ENCODE measurements at regions not wholly inside any gene's neighbourhood (a gene's known extent, or its start where the extent isn't known, plus 50 kb on each side); places are given as distances from the start of the nearest gene placed in this dataset.

DNA sequence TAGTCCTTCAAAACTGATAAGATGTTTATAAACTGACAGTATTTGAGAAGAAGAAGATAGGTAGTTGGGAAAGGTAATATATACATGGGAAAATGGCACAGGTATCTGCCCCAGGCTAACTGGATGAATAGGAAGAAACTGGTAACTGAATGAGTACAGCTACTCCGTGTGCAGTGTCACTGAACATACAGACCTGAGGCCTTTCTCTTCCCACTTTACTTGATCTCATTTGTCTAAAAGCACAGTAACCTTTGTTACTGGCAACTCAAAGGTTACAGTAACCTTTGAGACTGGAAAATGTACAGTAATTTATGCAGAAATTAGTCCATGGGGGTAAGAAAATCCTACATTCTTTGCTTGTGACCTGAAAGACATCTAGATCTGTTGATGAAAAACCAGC is 735.0 kb upstream of the RIOK2 start:
- H3K27me3 ChIP-seq (replicated peaks in 2 of 5; ENCODE audit: control insufficient read depth in 4 of 5, insufficient read depth in 5 of 5, low read length in 4 of 5): no peaks in the 10 kb centered on the region
- POLR2A ChIA-PET: no interaction called here
- no peaks in the 10 kb centered on the region for H3K36me3 ChIP-seq (ENCODE audit: control insufficient read depth in 4 of 4, insufficient read depth in 4 of 4, low read length in 3 of 4)
- no peaks in the 10 kb centered on the region for H3K9me3 ChIP-seq (ENCODE audit: control extremely low read depth in 1 of 5, control insufficient read depth in 4 of 5, insufficient read depth in 2 of 5, low read depth in 1 of 5, low read length in 4 of 5)
- DNase-seq: no peak
- no peak overlapping the region for H3K4me3 ChIP-seq (ENCODE audit: control insufficient read depth in 1 of 7, extremely low read depth in 1 of 7, insufficient read depth in 4 of 7, low read depth in 2 of 7, low read length in 6 of 7)
- no peaks in the 10 kb centered on the region for H3K4me1 ChIP-seq (ENCODE audit: control extremely low read depth in 1 of 4, control insufficient read depth in 4 of 4, insufficient read depth in 4 of 4, low read length in 3 of 4)
- CTCF ChIA-PET: no interaction called here
- WGBS (ENCODE audit: insufficient coverage): 100% methylated on average over 1 of the region's 1 CpG
- no peak overlapping the region for H3K27ac ChIP-seq (ENCODE audit: insufficient read depth in 1 of 2, low read depth in 1 of 2, low read length in 2 of 2, poor library complexity in 1 of 2, severe bottlenecking in 2 of 2)

DNA sequence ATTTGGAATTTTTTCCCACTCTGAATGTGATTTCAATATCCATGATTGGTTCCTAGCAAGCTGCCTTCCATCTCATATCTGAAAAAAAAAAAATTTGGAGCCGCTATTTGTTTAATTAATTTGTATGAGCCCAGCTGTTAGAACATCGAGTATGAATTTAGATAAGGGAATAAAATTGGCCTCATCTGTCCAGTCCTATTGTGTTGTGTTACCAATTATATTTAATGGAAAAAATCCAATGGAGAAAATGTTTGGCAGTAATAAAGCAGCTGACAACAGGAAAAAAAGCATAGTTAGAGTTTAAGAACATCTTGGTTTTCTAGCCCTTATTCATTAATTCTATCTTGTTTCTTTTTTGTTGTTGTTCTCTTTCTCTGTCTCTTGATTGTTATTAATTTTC is 735.6 kb upstream of the RIOK2 start:
- no peaks in the 10 kb centered on the region for H3K4me1 ChIP-seq (ENCODE audit: control extremely low read depth in 1 of 4, control insufficient read depth in 4 of 4, insufficient read depth in 4 of 4, low read length in 3 of 4)
- H3K27me3 ChIP-seq (replicated peaks in 2 of 5; ENCODE audit: control insufficient read depth in 4 of 5, insufficient read depth in 5 of 5, low read length in 4 of 5): no peaks in the 10 kb centered on the region
- no peaks in the 10 kb centered on the region for H3K36me3 ChIP-seq (ENCODE audit: control insufficient read depth in 4 of 4, insufficient read depth in 4 of 4, low read length in 3 of 4)
- DNase-seq: no peak
- H3K4me3 ChIP-seq (ENCODE audit: control insufficient read depth in 1 of 7, extremely low read depth in 1 of 7, insufficient read depth in 4 of 7, low read depth in 2 of 7, low read length in 6 of 7): no peak overlapping the region
- no CpG with 5 or more reads among the region's 2 CpGs for WGBS (ENCODE audit: insufficient coverage)
- CTCF ChIA-PET: no interaction called here
- H3K9me3 ChIP-seq (ENCODE audit: control extremely low read depth in 1 of 5, control insufficient read depth in 4 of 5, insufficient read depth in 2 of 5, low read depth in 1 of 5, low read length in 4 of 5): no peaks in the 10 kb centered on the region
- no peak overlapping the region for H3K27ac ChIP-seq (ENCODE audit: insufficient read depth in 1 of 2, low read depth in 1 of 2, low read length in 2 of 2, poor library complexity in 1 of 2, severe bottlenecking in 2 of 2)
- POLR2A ChIA-PET: no interaction called here

DNA sequence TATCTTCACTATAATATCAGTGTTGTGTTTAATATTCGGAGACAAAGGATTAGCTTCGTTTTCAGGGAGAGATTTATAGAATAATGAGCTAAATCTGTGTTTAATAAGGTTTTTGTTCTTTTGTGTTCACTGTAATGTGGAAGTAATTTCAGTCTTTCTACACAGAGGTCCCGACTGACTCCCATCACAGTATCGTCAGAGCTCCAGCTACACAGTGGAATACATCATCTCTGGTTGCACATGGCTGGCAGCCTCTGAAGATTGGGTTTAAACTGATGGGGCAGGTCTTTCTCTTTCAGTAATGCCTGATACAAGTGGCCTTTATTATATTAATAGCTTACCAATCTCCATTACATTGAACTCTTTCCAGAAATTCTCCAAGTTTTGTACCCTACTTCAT is 736.7 kb upstream of the RIOK2 start:
- no peak overlapping the region for H3K4me3 ChIP-seq (ENCODE audit: control insufficient read depth in 1 of 7, extremely low read depth in 1 of 7, insufficient read depth in 4 of 7, low read depth in 2 of 7, low read length in 6 of 7)
- no peak for DNase-seq
- H3K4me1 ChIP-seq (ENCODE audit: control extremely low read depth in 1 of 4, control insufficient read depth in 4 of 4, insufficient read depth in 4 of 4, low read length in 3 of 4): no peaks in the 10 kb centered on the region
- no CpG with 5 or more reads among the region's 4 CpGs for WGBS (ENCODE audit: insufficient coverage)
- H3K9me3 ChIP-seq (ENCODE audit: control extremely low read depth in 1 of 5, control insufficient read depth in 4 of 5, insufficient read depth in 2 of 5, low read depth in 1 of 5, low read length in 4 of 5): no peaks in the 10 kb centered on the region
- ChIA-PET CTCF (no interaction called here), POLR2A (no interaction called here)
- no peak overlapping the region for H3K27ac ChIP-seq (ENCODE audit: insufficient read depth in 1 of 2, low read depth in 1 of 2, low read length in 2 of 2, poor library complexity in 1 of 2, severe bottlenecking in 2 of 2)
- no peaks in the 10 kb centered on the region for H3K27me3 ChIP-seq (replicated peaks in 2 of 5; ENCODE audit: control insufficient read depth in 4 of 5, insufficient read depth in 5 of 5, low read length in 4 of 5)
- H3K36me3 ChIP-seq (ENCODE audit: control insufficient read depth in 4 of 4, insufficient read depth in 4 of 4, low read length in 3 of 4): no peaks in the 10 kb centered on the region

GRCh38 chr5:97922776-97923175 is 739.7 kb upstream of the RIOK2 start:
- Histone ChIP-seq H3K9me3 (ENCODE audit: control extremely low read depth in 1 of 5, control insufficient read depth in 4 of 5, insufficient read depth in 2 of 5, low read depth in 1 of 5, low read length in 4 of 5) (no peaks in the 10 kb centered on the region), H3K27me3 (replicated peaks in 2 of 5; ENCODE audit: control insufficient read depth in 4 of 5, insufficient read depth in 5 of 5, low read length in 4 of 5) (no peaks in the 10 kb centered on the region), H3K36me3 (ENCODE audit: control insufficient read depth in 4 of 4, insufficient read depth in 4 of 4, low read length in 3 of 4) (no peaks in the 10 kb centered on the region), H3K4me1 (ENCODE audit: control extremely low read depth in 1 of 4, control insufficient read depth in 4 of 4, insufficient read depth in 4 of 4, low read length in 3 of 4) (no peaks in the 10 kb centered on the region), H3K27ac (ENCODE audit: insufficient read depth in 1 of 2, low read depth in 1 of 2, low read length in 2 of 2, poor library complexity in 1 of 2, severe bottlenecking in 2 of 2) (no peak overlapping the region), H3K4me3 (ENCODE audit: control insufficient read depth in 1 of 7, extremely low read depth in 1 of 7, insufficient read depth in 4 of 7, low read depth in 2 of 7, low read length in 6 of 7) (no peak overlapping the region)
- POLR2A ChIA-PET: no interaction called here
- 100% methylated on average over 3 of the region's 5 CpGs for WGBS (ENCODE audit: insufficient coverage)
- DNase-seq: no peak
- CTCF ChIA-PET: no interaction called here

DNA sequence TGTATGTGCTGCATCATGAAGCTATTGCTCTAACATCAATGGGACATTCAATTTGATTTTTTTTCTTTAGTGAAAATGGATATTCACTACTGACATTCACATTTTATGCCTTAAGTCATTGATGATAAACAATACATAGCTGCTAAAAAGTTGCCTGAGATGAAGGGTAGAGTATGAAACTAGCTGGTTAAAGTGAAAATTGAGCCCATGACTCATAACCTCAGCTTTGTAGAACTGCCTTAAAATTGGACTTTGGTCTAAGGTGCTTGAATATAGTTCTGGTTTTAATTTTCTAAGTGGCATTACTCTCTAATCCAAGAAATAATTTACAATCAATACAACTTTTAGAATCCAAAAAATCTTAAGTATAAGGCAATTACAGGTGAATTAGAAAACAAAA is 740.4 kb upstream of the RIOK2 start:
- Histone ChIP-seq H3K4me3 (ENCODE audit: control insufficient read depth in 1 of 7, extremely low read depth in 1 of 7, insufficient read depth in 4 of 7, low read depth in 2 of 7, low read length in 6 of 7) (no peak overlapping the region), H3K4me1 (ENCODE audit: control extremely low read depth in 1 of 4, control insufficient read depth in 4 of 4, insufficient read depth in 4 of 4, low read length in 3 of 4) (no peaks in the 10 kb centered on the region), H3K9me3 (ENCODE audit: control extremely low read depth in 1 of 5, control insufficient read depth in 4 of 5, insufficient read depth in 2 of 5, low read depth in 1 of 5, low read length in 4 of 5) (no peaks in the 10 kb centered on the region), H3K36me3 (ENCODE audit: control insufficient read depth in 4 of 4, insufficient read depth in 4 of 4, low read length in 3 of 4) (no peaks in the 10 kb centered on the region), H3K27me3 (replicated peaks in 2 of 5; ENCODE audit: control insufficient read depth in 4 of 5, insufficient read depth in 5 of 5, low read length in 4 of 5) (no peaks in the 10 kb centered on the region), H3K27ac (ENCODE audit: insufficient read depth in 1 of 2, low read depth in 1 of 2, low read length in 2 of 2, poor library complexity in 1 of 2, severe bottlenecking in 2 of 2) (no peak overlapping the region)
- ChIA-PET POLR2A (no interaction called here), CTCF (no interaction called here)
- DNase-seq: no peak

GRCh38 chr5:97923997-97924396 is 741.0 kb upstream of the RIOK2 start:
- CTCF ChIA-PET: no interaction called here

DNA sequence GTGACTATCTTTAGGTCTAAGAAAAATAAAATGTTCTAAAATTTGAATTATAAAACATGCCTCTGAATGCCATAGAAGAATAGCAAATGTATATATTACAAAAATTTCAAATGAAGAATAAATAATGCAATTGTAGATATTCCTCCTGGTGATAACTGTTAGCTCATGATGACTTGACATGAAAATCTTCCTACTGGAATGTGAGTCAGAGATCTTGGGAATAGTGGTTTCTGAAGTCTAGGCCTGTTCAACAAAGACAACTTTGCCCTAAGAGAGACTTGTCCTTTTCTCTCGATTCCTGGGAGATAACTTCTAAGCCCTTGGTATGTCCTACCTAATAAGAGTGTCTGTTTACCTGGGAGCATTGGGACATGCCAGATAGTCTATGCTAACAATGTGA is 746.3 kb upstream of the RIOK2 start:
- CTCF ChIA-PET: no interaction called here
- H3K4me3 ChIP-seq (ENCODE audit: control insufficient read depth in 1 of 7, extremely low read depth in 1 of 7, insufficient read depth in 4 of 7, low read depth in 2 of 7, low read length in 6 of 7): no peak overlapping the region
- H3K36me3 ChIP-seq (ENCODE audit: control insufficient read depth in 4 of 4, insufficient read depth in 4 of 4, low read length in 3 of 4): no peaks in the 10 kb centered on the region

More at GRCh38 chr5:97923997-97924396, 741.0 kb upstream of the RIOK2 start:
- no peak overlapping the region for H3K4me3 ChIP-seq (ENCODE audit: control insufficient read depth in 1 of 7, extremely low read depth in 1 of 7, insufficient read depth in 4 of 7, low read depth in 2 of 7, low read length in 6 of 7)
- no peaks in the 10 kb centered on the region for H3K36me3 ChIP-seq (ENCODE audit: control insufficient read depth in 4 of 4, insufficient read depth in 4 of 4, low read length in 3 of 4)
- no peak overlapping the region for H3K27ac ChIP-seq (ENCODE audit: insufficient read depth in 1 of 2, low read depth in 1 of 2, low read length in 2 of 2, poor library complexity in 1 of 2, severe bottlenecking in 2 of 2)
- WGBS (ENCODE audit: insufficient coverage): no CpG with 5 or more reads among the region's 1 CpG
- H3K9me3 ChIP-seq (ENCODE audit: control extremely low read depth in 1 of 5, control insufficient read depth in 4 of 5, insufficient read depth in 2 of 5, low read depth in 1 of 5, low read length in 4 of 5): no peaks in the 10 kb centered on the region
- no peaks in the 10 kb centered on the region for H3K4me1 ChIP-seq (ENCODE audit: control extremely low read depth in 1 of 4, control insufficient read depth in 4 of 4, insufficient read depth in 4 of 4, low read length in 3 of 4)
- no peaks in the 10 kb centered on the region for H3K27me3 ChIP-seq (replicated peaks in 2 of 5; ENCODE audit: control insufficient read depth in 4 of 5, insufficient read depth in 5 of 5, low read length in 4 of 5)
- POLR2A ChIA-PET: no interaction called here
- no peak for DNase-seq

DNA sequence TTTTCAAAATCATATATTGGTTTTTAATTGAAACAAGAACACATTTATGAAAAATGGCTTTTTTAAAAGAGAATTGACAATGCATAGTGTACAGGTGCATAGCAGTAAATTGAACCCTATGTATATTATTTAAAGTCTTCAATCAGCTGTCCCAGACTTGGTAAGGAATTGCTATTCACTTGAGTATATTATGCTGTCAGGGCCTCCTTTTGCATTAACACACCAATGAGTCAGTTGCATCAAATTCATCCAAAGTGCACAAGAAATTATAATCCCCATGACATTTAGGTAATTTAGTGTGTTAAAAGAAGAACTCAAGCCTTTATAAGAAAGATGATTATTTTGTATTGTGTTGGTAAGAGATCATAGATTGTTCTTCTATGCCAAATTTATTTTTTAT is 748.8 kb upstream of the RIOK2 start:
- H3K9me3 ChIP-seq (ENCODE audit: control extremely low read depth in 1 of 5, control insufficient read depth in 4 of 5, insufficient read depth in 2 of 5, low read depth in 1 of 5, low read length in 4 of 5): no peaks in the 10 kb centered on the region
- H3K27me3 ChIP-seq (replicated peaks in 2 of 5; ENCODE audit: control insufficient read depth in 4 of 5, insufficient read depth in 5 of 5, low read length in 4 of 5): no peaks in the 10 kb centered on the region
- no peak overlapping the region for H3K4me3 ChIP-seq (ENCODE audit: control insufficient read depth in 1 of 7, extremely low read depth in 1 of 7, insufficient read depth in 4 of 7, low read depth in 2 of 7, low read length in 6 of 7)
- no peak overlapping the region for H3K27ac ChIP-seq (ENCODE audit: insufficient read depth in 1 of 2, low read depth in 1 of 2, low read length in 2 of 2, poor library complexity in 1 of 2, severe bottlenecking in 2 of 2)
- ChIA-PET CTCF (no interaction called here), POLR2A (no interaction called here)
- no peaks in the 10 kb centered on the region for H3K4me1 ChIP-seq (ENCODE audit: control extremely low read depth in 1 of 4, control insufficient read depth in 4 of 4, insufficient read depth in 4 of 4, low read length in 3 of 4)
- H3K36me3 ChIP-seq (ENCODE audit: control insufficient read depth in 4 of 4, insufficient read depth in 4 of 4, low read length in 3 of 4): no peaks in the 10 kb centered on the region
- DNase-seq: no peak

More for the DNA sequence above, 746.3 kb upstream of the RIOK2 start:
- H3K4me1 ChIP-seq (ENCODE audit: control extremely low read depth in 1 of 4, control insufficient read depth in 4 of 4, insufficient read depth in 4 of 4, low read length in 3 of 4): no peaks in the 10 kb centered on the region
- H3K27ac ChIP-seq (ENCODE audit: insufficient read depth in 1 of 2, low read depth in 1 of 2, low read length in 2 of 2, poor library complexity in 1 of 2, severe bottlenecking in 2 of 2): no peak overlapping the region
- no peaks in the 10 kb centered on the region for H3K27me3 ChIP-seq (replicated peaks in 2 of 5; ENCODE audit: control insufficient read depth in 4 of 5, insufficient read depth in 5 of 5, low read length in 4 of 5)
- H3K9me3 ChIP-seq (ENCODE audit: control extremely low read depth in 1 of 5, control insufficient read depth in 4 of 5, insufficient read depth in 2 of 5, low read depth in 1 of 5, low read length in 4 of 5): no peaks in the 10 kb centered on the region
- POLR2A ChIA-PET: no interaction called here
- WGBS (ENCODE audit: insufficient coverage): no CpG with 5 or more reads among the region's 1 CpG
- DNase-seq: no peak

Measured in common myeloid progenitor, CD34-positive (primary cell).